Endodermal cell (in vitro differentiated cells): ENCODE measurements at regions not wholly inside any gene's neighbourhood (a gene's known extent, or its start where the extent isn't known, plus 50 kb on each side); places are given as distances from the start of the nearest gene placed in this dataset.
A peak's percentile ranks its signal among the peaks of the same experiment; 100 is the strongest.

Experiments used
- DNase-seq: peaks from one replicate; pipeline ENCODE4 v3.0.0-alpha.2; 2017
- H3K27ac ChIP-seq: 2 replicates; pipeline ENCODE4 v1.5.1; 2013; ENCODE audit warnings: mild to moderate bottlenecking, low read depth, low read length, moderate library complexity
- H3K27me3 ChIP-seq: 2 replicates; pipeline ENCODE4 v1.6.1; 2013; ENCODE audit warnings: mild to moderate bottlenecking, low read length, moderate library complexity; ENCODE audit not compliant: insufficient read depth, control insufficient read depth, poor library complexity, severe bottlenecking
- H3K36me3 ChIP-seq: 2 replicates; pipeline ENCODE4 v1.7.0; 2013; ENCODE audit warnings: mild to moderate bottlenecking, low read length, moderate library complexity; ENCODE audit not compliant: control insufficient read depth, insufficient read depth
- H3K4me1 ChIP-seq: one replicate; pipeline ENCODE4 v1.7.0; 2013; ENCODE audit warnings: low read length; ENCODE audit not compliant: control insufficient read depth, insufficient read depth
- H3K4me3 ChIP-seq: 2 replicates; pipeline ENCODE4 v1.5.1; 2013; ENCODE audit warnings: mild to moderate bottlenecking, low read length, moderate library complexity
- H3K9ac ChIP-seq: 2 replicates; pipeline ENCODE4 v1.6.1; 2013; ENCODE audit warnings: mild to moderate bottlenecking, low read length, moderate library complexity; ENCODE audit not compliant: poor library complexity, severe bottlenecking; ENCODE audit errors: extremely low read depth
- H3K9me3 ChIP-seq: 2 replicates; pipeline ENCODE4 v1.6.1; 2013; ENCODE audit warnings: mild to moderate bottlenecking, low read length, moderate library complexity; ENCODE audit not compliant: control insufficient read depth
- H3K27ac Mint-ChIP-seq: 2 replicates; pipeline ENCODE4 v1.8.0; 2020; ENCODE audit warnings: mixed read lengths
- H3K27me3 Mint-ChIP-seq: 2 replicates; pipeline ENCODE4 v1.8.0; 2021; ENCODE audit warnings: mild to moderate bottlenecking, mixed read lengths; ENCODE audit not compliant: insufficient read depth
- H3K36me3 Mint-ChIP-seq: 2 replicates; pipeline ENCODE4 v1.8.0; 2020; ENCODE audit warnings: low read depth, mixed read lengths
- H3K4me1 Mint-ChIP-seq: 2 replicates; pipeline ENCODE4 v1.8.0; 2020; ENCODE audit warnings: mixed read lengths
- H3K4me3 Mint-ChIP-seq: 2 replicates; pipeline ENCODE4 v1.8.0; 2020; ENCODE audit warnings: mild to moderate bottlenecking, moderate library complexity, mixed read lengths
- H3K9me3 Mint-ChIP-seq: 2 replicates; pipeline ENCODE4 v1.8.0; 2020; ENCODE audit warnings: mild to moderate bottlenecking, mixed read lengths
- CTCF ChIP-seq: fragments of 200-600 bp; sonication (generic); conservative IDR thresholded peaks from 2 replicates; pipeline ENCODE4 v1.5.0; 2021; ENCODE audit warnings: antibody characterized with exemption, mild to moderate bottlenecking
- WGBS, 2 experiments: methylation state at CpG; one replicate each; pipeline versions ENCODE4 v1.1.5 to v1.1.7; 2013; ENCODE audit warnings: missing lambda C conversion rate in 2 of 2, mixed read lengths in 1 of 2; ENCODE audit not compliant: insufficient coverage in 1 of 2, insufficient read length in 1 of 2; 5-methylcytosine and 5-hydroxymethylcytosine counted together

- Histone ChIP-seq H3K4me3 (no peak overlapping the region), H3K27ac (no peak overlapping the region), H3K4me1 (no peaks in the 10 kb centered on the region), H3K9me3 (no peaks in the 10 kb centered on the region), H3K27me3 (no peaks in the 10 kb centered on the region), H3K9ac (no peak overlapping the region), H3K36me3 (no peaks in the 10 kb centered on the region)
- 94 to 100% methylated on average over 4 to 5 of the region's 5 CpGs for WGBS, 2 experiments
- Mint-ChIP-seq H3K4me3 (no peak overlapping the region), H3K9me3 (no peaks in the 10 kb centered on the region), H3K36me3 (no peaks in the 10 kb centered on the region), H3K27ac (no peak overlapping the region), H3K4me1 (no peaks in the 10 kb centered on the region), H3K27me3 (peaks cover 6% of the 10 kb centered on the region)
- peak; percentile 34 for DNase-seq
- no peak for TF ChIP-seq CTCF
Observed at GRCh38 chr6:169843110-169843509, 91.7 kb downstream of the ERMARD start.

GRCh38 chr6:169841907-169842606 lies 90.6 kb downstream of the ERMARD start:
- DNase-seq, result peak; percentile 13
- H3K36me3 ChIP-seq, result no peaks in the 10 kb centered on the region
- Mint-ChIP-seq H3K4me3 (no peak overlapping the region), H3K27ac (no peak overlapping the region), H3K9me3 (no peaks in the 10 kb centered on the region), H3K36me3 (no peaks in the 10 kb centered on the region), H3K4me1 (no peaks in the 10 kb centered on the region), H3K27me3 (peaks cover 4% of the 10 kb centered on the region)
- TF ChIP-seq CTCF, result no peak
- WGBS, 2 experiments, result 91 to 93% methylated on average over 11 to 13 of the region's 13 CpGs
- H3K9ac ChIP-seq, result no peak overlapping the region
- no peak overlapping the region for H3K4me3 ChIP-seq
- no peaks in the 10 kb centered on the region for H3K27me3 ChIP-seq
- H3K27ac ChIP-seq, result no peak overlapping the region
- H3K9me3 ChIP-seq, result no peaks in the 10 kb centered on the region
- H3K4me1 ChIP-seq, result no peaks in the 10 kb centered on the region

GRCh38 chr6:169841251-169841650 lies 89.8 kb downstream of the ERMARD start:
- WGBS, 2 experiments, result 93 to 94% methylated on average over 6 of the region's 6 CpGs
- Mint-ChIP-seq H3K9me3 (no peaks in the 10 kb centered on the region), H3K4me1 (no peaks in the 10 kb centered on the region), H3K27me3 (peaks cover 4% of the 10 kb centered on the region), H3K4me3 (no peak overlapping the region), H3K27ac (no peak overlapping the region), H3K36me3 (no peaks in the 10 kb centered on the region)
- Histone ChIP-seq H3K36me3 (no peaks in the 10 kb centered on the region), H3K9ac (no peak overlapping the region), H3K27ac (no peak overlapping the region), H3K27me3 (no peaks in the 10 kb centered on the region), H3K4me3 (no peak overlapping the region), H3K4me1 (no peaks in the 10 kb centered on the region), H3K9me3 (no peaks in the 10 kb centered on the region)
- DNase-seq, result no peak
- TF ChIP-seq CTCF, result no peak
